ENCODE measurements at regions not wholly inside any gene's neighbourhood (a gene's known extent, or its start where the extent isn't known, plus 50 kb on each side); places are given as distances from the start of the nearest gene placed in this dataset.

- Mint-ChIP-seq H3K4me1 (no peaks in the 10 kb centered on the region), H3K36me3 (ENCODE audit: low read depth) (no peaks in the 10 kb centered on the region), H3K27me3 (no peaks in the 10 kb centered on the region), H3K27ac (no peak overlapping the region), H3K4me3 (no peak overlapping the region), H3K9me3 (peaks cover 12% of the 10 kb centered on the region)
- ATAC-seq (replicated peaks) = no peak
Observed at GRCh38 chr13:89930861-89931260, 1416.6 kb upstream of the MIR17HG start.

- Mint-ChIP-seq H3K4me1 (no peaks in the 10 kb centered on the region), H3K27ac (no peak overlapping the region), H3K27me3 (no peaks in the 10 kb centered on the region), H3K9me3 (peaks cover 12% of the 10 kb centered on the region), H3K4me3 (no peak overlapping the region), H3K36me3 (ENCODE audit: low read depth) (no peaks in the 10 kb centered on the region)
- no peak for ATAC-seq (replicated peaks)
Observed at GRCh38 chr13:89932902-89933301, 1414.6 kb upstream of the MIR17HG start.

- H3K27ac Mint-ChIP-seq = no peak overlapping the region
Observed at GRCh38 chr13:89936256-89936655, 1411.2 kb upstream of the MIR17HG start.

GRCh38 chr13:89937420-89937819, 1410.1 kb upstream of the MIR17HG start:
- Mint-ChIP-seq H3K4me3 (no peak overlapping the region), H3K4me1 (no peaks in the 10 kb centered on the region), H3K27me3 (no peaks in the 10 kb centered on the region), H3K9me3 (peaks cover 11% of the 10 kb centered on the region), H3K27ac (no peak overlapping the region), H3K36me3 (ENCODE audit: low read depth) (no peaks in the 10 kb centered on the region)
- no peak for ATAC-seq (replicated peaks)

More at GRCh38 chr13:89936256-89936655, 1411.2 kb upstream of the MIR17HG start:
- H3K36me3 Mint-ChIP-seq (ENCODE audit: low read depth) = no peaks in the 10 kb centered on the region
- no peak for ATAC-seq (replicated peaks)
- no peaks in the 10 kb centered on the region for H3K4me1 Mint-ChIP-seq
- H3K27me3 Mint-ChIP-seq = no peaks in the 10 kb centered on the region
- H3K9me3 Mint-ChIP-seq = peaks cover 11% of the 10 kb centered on the region
- H3K4me3 Mint-ChIP-seq = no peak overlapping the region

- no peak for ATAC-seq (replicated peaks)
- H3K27ac Mint-ChIP-seq = no peak overlapping the region
- H3K4me1 Mint-ChIP-seq = no peaks in the 10 kb centered on the region
- no peaks in the 10 kb centered on the region for H3K36me3 Mint-ChIP-seq (ENCODE audit: low read depth)
- H3K4me3 Mint-ChIP-seq = no peak overlapping the region
- no peaks in the 10 kb centered on the region for H3K27me3 Mint-ChIP-seq
- H3K9me3 Mint-ChIP-seq = peaks cover 9% of the 10 kb centered on the region
Observed at GRCh38 chr13:89940383-89940782, 1407.1 kb upstream of the MIR17HG start.

- ATAC-seq (replicated peaks) = no peak
- Mint-ChIP-seq H3K4me1 (no peaks in the 10 kb centered on the region), H3K27me3 (no peaks in the 10 kb centered on the region), H3K36me3 (ENCODE audit: low read depth) (no peaks in the 10 kb centered on the region), H3K9me3 (peaks cover 4% of the 10 kb centered on the region), H3K27ac (no peak overlapping the region), H3K4me3 (no peak overlapping the region)
Observed at GRCh38 chr13:89943139-89943538, 1404.3 kb upstream of the MIR17HG start.

GRCh38 chr13:89950225-89950624, 1397.3 kb upstream of the MIR17HG start:
- no peaks in the 10 kb centered on the region for H3K4me1 Mint-ChIP-seq
- no peak overlapping the region for H3K27ac Mint-ChIP-seq
- no peaks in the 10 kb centered on the region for H3K27me3 Mint-ChIP-seq
- no peaks in the 10 kb centered on the region for H3K36me3 Mint-ChIP-seq (ENCODE audit: low read depth)
- H3K9me3 Mint-ChIP-seq = peaks cover 5% of the 10 kb centered on the region
- no peak overlapping the region for H3K4me3 Mint-ChIP-seq
- ATAC-seq (replicated peaks) = no peak

- Mint-ChIP-seq H3K4me3 (no peak overlapping the region), H3K36me3 (ENCODE audit: low read depth) (no peaks in the 10 kb centered on the region), H3K9me3 (peaks cover 5% of the 10 kb centered on the region), H3K27me3 (no peaks in the 10 kb centered on the region), H3K4me1 (no peaks in the 10 kb centered on the region), H3K27ac (no peak overlapping the region)
- ATAC-seq (replicated peaks) = no peak
Observed at GRCh38 chr13:89951341-89951740, 1396.1 kb upstream of the MIR17HG start.

- no peak for ATAC-seq (replicated peaks)
- no peaks in the 10 kb centered on the region for H3K4me1 Mint-ChIP-seq
- no peak overlapping the region for H3K27ac Mint-ChIP-seq
- no peak overlapping the region for H3K4me3 Mint-ChIP-seq
- no peaks in the 10 kb centered on the region for H3K36me3 Mint-ChIP-seq (ENCODE audit: low read depth)
- H3K27me3 Mint-ChIP-seq = no peaks in the 10 kb centered on the region
- peaks cover 5% of the 10 kb centered on the region for H3K9me3 Mint-ChIP-seq
Observed at GRCh38 chr13:89953581-89953980, 1393.9 kb upstream of the MIR17HG start.

- Mint-ChIP-seq H3K27ac (no peak overlapping the region), H3K9me3 (peaks cover 5% of the 10 kb centered on the region), H3K4me3 (no peak overlapping the region), H3K27me3 (no peaks in the 10 kb centered on the region), H3K36me3 (ENCODE audit: low read depth) (no peaks in the 10 kb centered on the region), H3K4me1 (no peaks in the 10 kb centered on the region)
- ATAC-seq (replicated peaks) = no peak
Observed at GRCh38 chr13:89955773-89956172, 1391.7 kb upstream of the MIR17HG start.

- Mint-ChIP-seq H3K27me3 (no peaks in the 10 kb centered on the region), H3K9me3 (peaks cover 5% of the 10 kb centered on the region), H3K27ac (no peak overlapping the region), H3K4me3 (no peak overlapping the region), H3K4me1 (no peaks in the 10 kb centered on the region), H3K36me3 (ENCODE audit: low read depth) (no peaks in the 10 kb centered on the region)
- ATAC-seq (replicated peaks) = no peak
Observed at GRCh38 chr13:89959074-89959473, 1388.4 kb upstream of the MIR17HG start.

GRCh38 chr13:89965252-89965651, 1382.2 kb upstream of the MIR17HG start:
- Mint-ChIP-seq H3K4me1 (no peaks in the 10 kb centered on the region), H3K27ac (no peak overlapping the region), H3K9me3 (peaks cover 15% of the 10 kb centered on the region), H3K4me3 (no peak overlapping the region), H3K36me3 (ENCODE audit: low read depth) (no peaks in the 10 kb centered on the region), H3K27me3 (no peaks in the 10 kb centered on the region)
- ATAC-seq (replicated peaks) = no peak

- Mint-ChIP-seq H3K27ac (no peak overlapping the region), H3K4me3 (no peak overlapping the region), H3K9me3 (peaks cover 20% of the 10 kb centered on the region), H3K27me3 (no peaks in the 10 kb centered on the region), H3K36me3 (ENCODE audit: low read depth) (no peaks in the 10 kb centered on the region), H3K4me1 (no peaks in the 10 kb centered on the region)
- no peak for ATAC-seq (replicated peaks)
Observed at GRCh38 chr13:89966524-89966923, 1381.0 kb upstream of the MIR17HG start.

- Mint-ChIP-seq H3K36me3 (ENCODE audit: low read depth) (no peaks in the 10 kb centered on the region), H3K4me1 (no peaks in the 10 kb centered on the region), H3K27me3 (no peaks in the 10 kb centered on the region), H3K4me3 (no peak overlapping the region), H3K9me3 (peaks cover 20% of the 10 kb centered on the region), H3K27ac (no peak overlapping the region)
- ATAC-seq (replicated peaks) = no peak
Observed at GRCh38 chr13:89967701-89968100, 1379.8 kb upstream of the MIR17HG start.

GRCh38 chr13:89968470-89968869, 1379.0 kb upstream of the MIR17HG start:
- Mint-ChIP-seq H3K36me3 (ENCODE audit: low read depth) (no peaks in the 10 kb centered on the region), H3K4me1 (no peaks in the 10 kb centered on the region), H3K27me3 (no peaks in the 10 kb centered on the region), H3K4me3 (no peak overlapping the region), H3K9me3 (peaks cover 20% of the 10 kb centered on the region), H3K27ac (no peak overlapping the region)
- ATAC-seq (replicated peaks) = no peak

GRCh38 chr13:89970353-89970709, 1377.2 kb upstream of the MIR17HG start:
- ATAC-seq (replicated peaks) = no peak

More at GRCh38 chr13:89970353-89970709, 1377.2 kb upstream of the MIR17HG start:
- H3K27me3 Mint-ChIP-seq = no peaks in the 10 kb centered on the region
- H3K9me3 Mint-ChIP-seq = peaks cover 15% of the 10 kb centered on the region
- H3K27ac Mint-ChIP-seq = no peak overlapping the region
- H3K4me1 Mint-ChIP-seq = no peaks in the 10 kb centered on the region
- no peaks in the 10 kb centered on the region for H3K36me3 Mint-ChIP-seq (ENCODE audit: low read depth)
- no peak overlapping the region for H3K4me3 Mint-ChIP-seq

All from activated T-helper 17 cell treated with anti-CD3 and anti-CD28 coated beads, Interleukin-2, amount 50 U/mL, for 72 hours (primary cell).